Activated CD4-positive, alpha-beta T cell treated with anti-CD3 and anti-CD28 coated beads, Interleukin-2, amount 50 U/mL, for 16 hours (primary cell): ENCODE measurements at regions not wholly inside any gene's neighbourhood (a gene's known extent, or its start where the extent isn't known, plus 50 kb on each side); places are given as distances from the start of the nearest gene placed in this dataset.

Experiments used
- DNase-seq: peaks from one replicate; pipeline ENCODE4 v3.0.0-alpha.2; 2020

- DNase-seq = no peak
Observed at GRCh38 chr5:7018601-7019000, 305.4 kb downstream of the TENT4A start.

GRCh38 chr5:7036192-7036835, 323.1 kb downstream of the TENT4A start:
- no peak for DNase-seq

GRCh38 chr5:7039074-7039473, 325.8 kb downstream of the TENT4A start:
- no peak for DNase-seq

- DNase-seq = no peak
Observed at GRCh38 chr5:7040111-7040510, 326.9 kb downstream of the TENT4A start.

- DNase-seq = no peak
Observed at GRCh38 chr5:7043797-7044196, 330.6 kb downstream of the TENT4A start.

GRCh38 chr5:7047511-7048261, 334.5 kb downstream of the TENT4A start:
- no peak for DNase-seq

- DNase-seq = no peak
Observed at GRCh38 chr5:7050986-7051385, 337.8 kb downstream of the TENT4A start.

- DNase-seq = no peak
Observed at GRCh38 chr5:7053125-7053524, 339.9 kb downstream of the TENT4A start.

GRCh38 chr5:7053528-7054209, 340.4 kb downstream of the TENT4A start:
- DNase-seq = no peak

GRCh38 chr5:7066471-7067235, 329.3 kb upstream of the ADCY2 start:
- DNase-seq = no peak

- DNase-seq = no peak
Observed at GRCh38 chr5:7068156-7068555, 327.8 kb upstream of the ADCY2 start.

GRCh38 chr5:7068899-7069298, 327.0 kb upstream of the ADCY2 start:
- DNase-seq = no peak

- no peak for DNase-seq
Observed at GRCh38 chr5:7072188-7072587, 323.8 kb upstream of the ADCY2 start.

GRCh38 chr5:7073666-7074065, 322.3 kb upstream of the ADCY2 start:
- no peak for DNase-seq

GRCh38 chr5:7074176-7074575, 321.8 kb upstream of the ADCY2 start:
- DNase-seq = no peak

- DNase-seq = no peak
Observed at GRCh38 chr5:7075470-7075869, 320.5 kb upstream of the ADCY2 start.

GRCh38 chr5:7078101-7078500, 317.8 kb upstream of the ADCY2 start:
- DNase-seq = no peak

GRCh38 chr5:7078901-7079300, 317.0 kb upstream of the ADCY2 start:
- DNase-seq = no peak

GRCh38 chr5:7080501-7080900, 315.4 kb upstream of the ADCY2 start:
- DNase-seq = no peak

- DNase-seq = no peak
Observed at GRCh38 chr5:7087719-7088297, 308.1 kb upstream of the ADCY2 start.

- DNase-seq = no peak
Observed at GRCh38 chr5:7088849-7089248, 307.1 kb upstream of the ADCY2 start.

- DNase-seq = no peak
Observed at GRCh38 chr5:7094626-7095025, 301.3 kb upstream of the ADCY2 start.

- no peak for DNase-seq
Observed at GRCh38 chr5:7096294-7096693, 299.6 kb upstream of the ADCY2 start.
